NCI-H2107 treated with DMSO at 0.1 percent for 48 hours (cell line): ENCODE measurements at regions not wholly inside any gene's neighbourhood (a gene's known extent, or its start where the extent isn't known, plus 50 kb on each side); places are given as distances from the start of the nearest gene placed in this dataset.

ENCODE experiments used
- DNase-seq: peaks from one replicate; lab custom pipeline; 2025; ENCODE audit not compliant: unreplicated experiment; lab: John Stamatoyannopoulos, UW

DNA sequence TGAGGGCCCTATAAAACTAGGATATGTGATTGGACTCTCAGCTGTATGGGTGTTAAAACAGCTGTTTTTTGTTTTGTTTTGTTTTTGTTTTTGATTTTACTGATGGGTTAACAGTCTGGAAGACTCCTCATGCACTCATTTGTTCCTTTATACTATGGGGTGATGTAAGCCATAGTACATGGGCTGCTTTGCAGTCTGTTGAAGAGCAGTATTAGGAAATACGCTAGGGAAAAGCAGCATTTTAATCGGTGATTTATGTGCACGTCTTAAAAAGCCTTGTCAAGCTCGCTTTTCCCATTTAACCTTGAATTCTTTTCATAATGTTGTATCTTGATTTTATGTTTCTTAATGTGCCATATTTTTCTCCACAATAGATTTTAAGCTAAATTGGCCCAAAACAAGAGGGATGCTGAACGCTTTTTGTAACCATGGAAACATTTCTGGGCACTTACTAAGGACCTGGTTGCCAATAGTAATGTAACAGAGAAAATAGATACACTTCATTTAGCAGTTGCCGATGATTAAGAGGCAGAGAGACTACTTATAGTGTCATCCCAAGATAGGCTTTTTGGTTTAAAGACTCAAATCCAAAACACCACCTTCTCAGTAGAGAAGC, 244.0 kb downstream of the SNAPC1 start:
- DNase-seq = no peak

DNA sequence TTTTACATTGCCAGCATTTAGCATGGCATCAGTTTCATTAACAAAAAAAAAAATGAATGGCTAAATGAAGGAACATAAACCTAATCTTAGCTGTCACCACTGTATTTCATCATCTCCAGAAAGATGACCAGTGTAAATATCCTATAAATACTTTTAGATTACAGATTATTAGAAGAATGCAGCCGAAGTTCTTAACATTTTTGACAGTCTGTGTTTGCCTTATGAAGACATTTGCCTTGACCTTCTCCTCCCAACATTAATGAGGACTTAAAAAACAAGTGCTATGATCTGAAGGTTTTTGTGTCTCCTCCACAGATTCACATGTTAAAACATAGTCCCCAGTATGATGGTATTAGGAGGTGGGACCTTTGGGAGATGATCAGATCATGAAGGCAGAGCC, 253.0 kb downstream of the SNAPC1 start:
- DNase-seq = no peak

GRCh38 chr14:62015945-62016344, 253.7 kb downstream of the SNAPC1 start:
- DNase-seq = peak; percentile 87

- no peak for DNase-seq
These were observed 255.5 kb downstream of the SNAPC1 start for GRCh38 chr14:62017651-62018230.

- no peak for DNase-seq
These were observed 256.4 kb downstream of the SNAPC1 start for GRCh38 chr14:62018606-62019005.

- DNase-seq = no peak
These were observed 265.7 kb downstream of the SNAPC1 start for GRCh38 chr14:62027958-62028357.

GRCh38 chr14:62029569-62029924, 267.3 kb downstream of the SNAPC1 start:
- DNase-seq = no peak

GRCh38 chr14:62030387-62030786, 268.2 kb downstream of the SNAPC1 start:
- DNase-seq = no peak

- no peak for DNase-seq
These were observed 269.3 kb downstream of the SNAPC1 start for GRCh38 chr14:62031504-62031903.

- no peak for DNase-seq
These were observed 291.0 kb downstream of the SNAPC1 start for GRCh38 chr14:62053188-62053587.

- no peak for DNase-seq
These were observed 294.6 kb downstream of the SNAPC1 start for GRCh38 chr14:62056789-62057188.

DNA sequence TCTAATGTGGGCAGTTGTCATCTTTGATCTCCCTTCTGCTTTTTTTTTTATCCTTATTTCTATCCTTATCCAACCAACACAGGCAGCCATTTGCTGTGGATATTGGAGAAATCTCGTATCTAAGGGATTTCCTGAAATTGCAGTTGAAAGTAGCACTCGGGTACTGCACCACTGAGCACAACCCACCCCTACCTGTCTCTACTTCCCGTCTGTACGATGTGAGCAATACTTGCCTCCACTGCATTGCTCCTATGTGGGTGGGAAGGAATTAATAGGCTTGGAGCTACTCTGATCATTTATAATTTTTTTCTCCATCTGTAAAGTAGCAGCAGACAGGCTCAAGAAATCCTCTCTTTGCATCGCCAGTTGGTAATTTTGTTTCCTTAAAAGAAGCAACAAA, 300.4 kb downstream of the SNAPC1 start:
- DNase-seq = no peak

- DNase-seq = peak; percentile 68
These were observed 302.6 kb downstream of the SNAPC1 start for GRCh38 chr14:62064751-62065323.

- no peak for DNase-seq
These were observed 304.1 kb downstream of the SNAPC1 start for GRCh38 chr14:62066304-62066703.

DNA sequence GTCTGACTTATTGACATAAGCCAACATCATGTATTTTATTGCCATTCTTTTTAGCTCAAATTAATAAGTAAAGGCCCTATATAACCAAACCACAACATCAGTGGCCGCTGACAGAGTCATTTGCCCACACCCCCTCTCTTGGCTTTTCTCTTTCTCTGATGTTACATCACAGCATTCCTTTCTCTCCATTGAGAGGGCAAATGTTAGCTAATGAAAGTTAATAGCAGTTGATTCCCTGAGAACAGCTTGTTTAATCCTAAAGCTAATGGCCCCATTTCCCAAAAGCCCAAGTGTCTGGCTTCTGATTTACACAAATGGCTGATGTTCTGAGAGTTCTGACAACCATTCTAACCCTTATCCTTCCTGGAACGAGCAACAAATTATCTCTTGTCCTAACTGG, 308.8 kb downstream of the SNAPC1 start:
- DNase-seq = no peak

- DNase-seq = no peak
These were observed 314.1 kb downstream of the SNAPC1 start for GRCh38 chr14:62076368-62076767.

- DNase-seq = no peak
These were observed 314.8 kb downstream of the SNAPC1 start for GRCh38 chr14:62076825-62077605.

GRCh38 chr14:62077676-62078261, 315.5 kb downstream of the SNAPC1 start:
- no peak for DNase-seq

DNA sequence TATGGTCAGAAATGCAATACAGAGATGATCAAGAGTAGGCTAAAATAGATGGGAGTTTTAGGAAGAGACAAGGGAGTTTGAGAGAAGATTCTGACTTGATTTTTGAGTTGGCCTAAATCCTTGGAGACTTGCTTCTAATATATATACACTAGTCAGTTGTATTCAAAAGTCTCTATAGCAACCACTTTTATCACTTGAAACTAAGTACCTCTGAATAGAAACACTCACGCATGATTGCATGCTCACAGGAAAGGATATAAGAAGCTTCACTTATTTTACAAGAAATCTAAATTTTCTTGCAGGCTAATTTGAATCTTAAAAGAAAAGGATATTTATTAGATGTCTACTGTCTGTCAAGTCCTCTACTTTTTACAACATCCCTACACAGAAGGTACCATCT, 316.8 kb downstream of the SNAPC1 start:
- DNase-seq = no peak

GRCh38 chr14:62081012-62081612, 318.9 kb downstream of the SNAPC1 start:
- no peak for DNase-seq

- no peak for DNase-seq
These were observed 319.7 kb downstream of the SNAPC1 start for GRCh38 chr14:62081951-62082350.
